ENCODE measurements at regions not wholly inside any gene's neighbourhood (a gene's known extent, or its start where the extent isn't known, plus 50 kb on each side); places are given as distances from the start of the nearest gene placed in this dataset.

GRCh38 chr11:11038782-11039181 is 180.9 kb upstream of the ZBED5 start:
- DNase-seq = no peak
- no peak for ATAC-seq

DNA sequence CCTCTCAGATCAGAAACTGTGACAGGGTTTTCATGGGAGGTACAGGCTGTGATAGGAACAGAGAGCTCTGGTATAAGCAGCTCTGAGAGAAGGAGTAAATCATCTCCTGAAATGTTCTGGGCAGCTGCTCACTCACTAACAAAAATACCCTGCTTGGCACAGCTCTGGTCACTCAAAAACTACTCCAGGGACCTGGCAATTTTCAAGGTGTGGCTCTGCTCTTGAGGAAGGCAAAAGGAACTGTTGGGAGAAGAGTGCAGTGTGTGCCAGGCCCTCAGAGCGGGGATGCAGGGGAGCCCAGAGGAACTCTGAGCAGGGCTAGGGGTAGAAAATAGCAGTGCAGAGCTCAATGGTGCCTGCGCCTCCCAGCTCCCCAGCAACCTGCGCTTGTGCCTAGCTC is 180.5 kb upstream of the ZBED5 start:
- DNase-seq = no peak
- no peak for ATAC-seq

DNA sequence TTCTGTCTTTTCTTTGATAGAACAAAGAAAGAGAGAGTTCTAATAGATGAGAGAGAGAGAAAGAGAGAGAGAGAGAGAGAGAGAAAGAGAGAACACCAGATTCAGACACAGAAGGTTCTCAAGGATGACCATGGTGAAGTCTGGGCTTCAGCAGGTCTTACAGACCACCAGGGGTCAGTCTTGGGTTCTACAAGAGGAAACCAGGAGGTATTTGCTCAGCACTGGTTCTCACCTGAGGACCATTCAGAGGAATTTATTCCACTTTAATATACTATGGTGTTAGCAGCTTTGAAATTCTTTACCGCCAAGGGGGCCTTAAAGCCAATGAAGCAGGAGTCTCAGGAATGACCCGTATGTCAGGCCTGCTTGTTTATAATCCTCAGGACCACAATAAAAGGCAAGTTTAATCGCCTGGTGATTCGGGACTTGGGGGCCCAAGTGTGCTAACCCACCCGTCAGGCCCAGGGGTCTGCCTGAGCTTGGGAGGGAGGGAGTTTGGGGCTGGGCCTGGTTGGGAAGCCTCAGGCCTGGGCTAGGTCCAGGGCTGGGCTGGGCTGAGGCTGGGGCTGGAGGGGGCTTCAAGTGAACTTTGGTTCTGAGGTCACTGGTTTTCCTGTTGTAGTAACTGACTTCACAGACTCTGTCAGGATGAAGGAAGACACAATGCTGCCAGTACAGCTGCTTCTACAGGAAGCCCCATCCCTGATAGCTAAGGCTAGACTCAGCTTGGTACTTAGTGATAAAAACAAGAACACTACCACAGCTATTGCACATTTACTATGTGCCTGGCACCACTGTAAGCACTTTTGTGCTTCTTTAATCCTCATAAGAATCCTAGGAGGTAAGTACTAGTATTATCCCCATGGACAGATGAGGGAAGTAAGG is 179.2 kb upstream of the ZBED5 start:
- DNase-seq (peak; percentile 13), ATAC-seq (peak; percentile 72)

DNA sequence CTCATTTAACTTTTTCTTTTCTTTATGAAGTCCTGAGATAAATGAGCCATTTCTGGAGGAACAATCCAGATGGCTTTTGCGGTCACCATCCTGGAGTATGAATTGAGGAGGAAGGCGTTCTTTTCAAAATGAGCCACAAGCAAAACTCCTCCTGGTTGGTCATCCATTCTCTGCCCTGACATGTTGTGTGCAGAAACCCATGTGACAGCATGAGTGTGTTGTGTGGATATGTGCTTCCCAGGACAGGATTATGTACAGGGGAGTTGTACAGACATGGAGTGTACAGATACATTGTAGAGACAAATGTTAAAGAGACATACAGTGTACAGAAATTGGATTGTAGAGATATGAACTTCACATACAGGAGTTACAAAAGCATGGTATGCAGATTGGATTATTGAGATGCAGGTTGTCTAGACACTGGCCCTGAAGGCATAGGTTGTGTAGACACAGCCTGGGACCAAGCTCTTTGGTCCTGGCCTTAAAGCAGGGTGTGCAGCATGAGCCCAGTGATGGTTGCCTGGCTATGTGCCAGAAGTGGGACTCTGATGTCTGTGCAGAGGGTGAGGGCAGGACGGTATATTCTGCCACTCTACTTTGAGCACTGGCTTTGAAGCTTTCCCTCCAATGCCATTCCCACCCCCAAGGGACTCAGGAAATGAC is 178.5 kb upstream of the ZBED5 start:
- DNase-seq = no peak
- ATAC-seq = no peak

GRCh38 chr11:11035331-11035730 is 177.5 kb upstream of the ZBED5 start:
- no peak for DNase-seq
- no peak for ATAC-seq

DNA sequence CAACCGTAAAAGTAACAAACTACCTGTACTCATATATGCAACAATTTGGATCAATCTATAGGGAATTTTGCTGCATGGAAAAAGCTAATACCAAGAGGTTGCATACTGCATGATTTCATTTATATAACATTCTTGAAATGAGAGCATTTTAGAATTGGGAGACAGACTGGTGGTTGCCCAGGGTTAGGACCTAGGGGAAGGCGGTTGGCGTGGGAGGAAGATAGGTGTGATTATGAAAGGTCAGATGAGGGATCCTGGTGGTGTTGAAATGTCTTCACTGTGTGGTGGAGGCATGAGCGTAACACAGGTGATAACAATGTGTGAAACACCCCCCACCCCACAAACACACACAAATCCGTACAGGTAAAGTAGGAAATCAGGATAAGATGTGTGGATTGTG is 176.6 kb upstream of the ZBED5 start:
- DNase-seq = no peak
- no peak for ATAC-seq

- ATAC-seq = no peak
- no peak for DNase-seq
Observed at GRCh38 chr11:11032066-11032465, 174.2 kb upstream of the ZBED5 start.

- no peak for ATAC-seq
- no peak for DNase-seq
Observed at GRCh38 chr11:11029027-11029426, 171.2 kb upstream of the ZBED5 start.

GRCh38 chr11:11028017-11028692 is 170.3 kb upstream of the ZBED5 start:
- DNase-seq = peak; percentile 80
- ATAC-seq = peak; percentile 87

- ATAC-seq (no peak), DNase-seq (no peak)
Observed at GRCh38 chr11:11027288-11027687, 169.4 kb upstream of the ZBED5 start.

GRCh38 chr11:11025087-11025486 is 167.2 kb upstream of the ZBED5 start:
- no peak for DNase-seq

DNA sequence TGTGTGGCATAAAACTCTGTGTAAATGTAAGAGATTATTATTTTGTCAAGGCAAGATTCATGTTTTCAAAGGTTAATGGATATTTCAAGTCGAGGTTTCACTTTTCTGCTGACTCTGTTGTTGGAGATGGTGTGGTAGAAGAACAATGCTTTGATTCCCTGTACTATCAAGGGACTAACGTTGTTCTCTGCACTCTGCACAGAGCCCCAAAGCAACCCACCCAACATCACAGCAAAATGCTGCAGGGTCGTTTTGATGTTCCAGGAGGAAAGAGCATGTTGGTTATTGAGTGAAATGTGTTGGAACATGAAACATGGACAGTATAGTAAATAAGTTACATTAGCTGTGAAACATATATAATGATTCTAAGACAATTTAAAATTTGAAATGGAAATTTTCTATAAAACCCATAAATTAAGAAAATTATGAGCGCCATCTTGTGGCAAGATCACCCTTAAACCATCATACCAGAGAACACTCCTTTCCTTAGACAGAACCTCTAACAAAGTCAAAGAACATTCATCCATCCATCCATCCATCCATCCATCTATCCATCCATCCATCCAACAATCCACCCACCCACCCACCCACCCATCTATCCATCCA is 164.4 kb upstream of the ZBED5 start:
- DNase-seq (no peak), ATAC-seq (no peak)

More at GRCh38 chr11:11025087-11025486, 167.2 kb upstream of the ZBED5 start:
- no peak for ATAC-seq

- DNase-seq (no peak), ATAC-seq (no peak)
Observed at GRCh38 chr11:11021563-11021962, 163.7 kb upstream of the ZBED5 start.

DNA sequence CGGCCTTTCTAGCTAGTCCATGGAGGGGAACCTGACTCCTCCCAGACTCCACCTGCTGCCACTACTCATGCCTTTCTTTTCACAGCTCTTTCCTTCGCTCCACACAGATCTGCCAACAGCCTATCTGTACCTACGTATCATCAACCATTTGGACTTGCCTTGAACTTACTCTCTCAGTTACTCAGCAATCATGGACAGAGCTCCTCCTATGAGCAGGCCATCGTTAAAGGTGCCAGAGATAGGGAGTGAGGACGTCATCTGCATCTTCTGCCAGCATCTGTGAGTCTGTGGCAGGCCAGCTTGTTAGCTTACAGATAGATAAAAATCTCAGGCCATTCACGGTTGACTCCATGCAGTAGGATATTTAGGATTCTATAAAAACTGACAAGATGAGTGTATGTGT is 162.9 kb upstream of the ZBED5 start:
- ATAC-seq (no peak), DNase-seq (no peak)

GRCh38 chr11:11020219-11020726 is 162.4 kb upstream of the ZBED5 start:
- no peak for DNase-seq
- no peak for ATAC-seq

- ATAC-seq (no peak), DNase-seq (no peak)
Observed at GRCh38 chr11:11016943-11017342, 159.1 kb upstream of the ZBED5 start.

GRCh38 chr11:11016068-11016467 is 158.2 kb upstream of the ZBED5 start:
- ATAC-seq (no peak), DNase-seq (no peak)

DNA sequence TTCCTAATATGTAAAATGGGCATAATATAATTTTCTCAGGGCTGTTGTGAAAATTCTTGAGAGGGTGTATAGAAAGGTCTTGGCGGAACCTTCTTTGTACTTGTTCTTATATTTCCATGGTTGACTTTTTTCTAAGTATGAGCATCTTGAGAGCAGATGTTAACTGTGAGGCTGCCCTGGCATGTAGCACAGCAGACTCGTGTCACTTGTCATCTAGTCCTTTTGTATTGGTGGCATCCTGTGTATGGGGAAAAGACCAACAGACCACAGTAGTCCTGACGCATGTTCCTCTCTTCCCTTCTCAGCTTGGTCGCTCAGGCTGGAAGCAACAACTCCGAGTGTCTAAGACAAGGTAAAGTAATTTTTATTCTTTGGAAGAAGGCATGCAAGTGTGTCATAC is 153.8 kb upstream of the ZBED5 start:
- DNase-seq = no peak
- ATAC-seq = no peak

- no peak for ATAC-seq
- no peak for DNase-seq
Observed at GRCh38 chr11:11010624-11011127, 152.8 kb upstream of the ZBED5 start.

DNA sequence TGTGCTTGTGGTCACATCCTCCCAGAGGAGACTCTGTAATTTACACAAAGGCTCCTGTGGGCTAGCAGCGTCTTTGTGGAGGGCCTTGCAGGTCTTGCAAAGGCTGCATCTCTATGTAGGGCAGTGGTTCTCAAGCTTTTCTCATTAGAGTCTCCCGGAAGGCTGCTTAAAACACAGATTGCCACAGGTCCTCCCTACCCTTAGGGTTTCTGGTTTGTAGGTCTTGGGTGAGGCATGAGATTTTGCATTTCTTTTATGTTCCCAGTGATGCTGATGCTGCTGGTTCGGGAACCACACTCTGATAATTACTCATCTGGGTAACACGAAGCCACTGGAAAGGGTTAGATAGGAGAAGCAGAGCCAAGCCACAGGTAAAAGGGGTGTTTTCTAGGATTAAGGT is 151.3 kb upstream of the ZBED5 start:
- DNase-seq = no peak
- ATAC-seq = no peak

DNA sequence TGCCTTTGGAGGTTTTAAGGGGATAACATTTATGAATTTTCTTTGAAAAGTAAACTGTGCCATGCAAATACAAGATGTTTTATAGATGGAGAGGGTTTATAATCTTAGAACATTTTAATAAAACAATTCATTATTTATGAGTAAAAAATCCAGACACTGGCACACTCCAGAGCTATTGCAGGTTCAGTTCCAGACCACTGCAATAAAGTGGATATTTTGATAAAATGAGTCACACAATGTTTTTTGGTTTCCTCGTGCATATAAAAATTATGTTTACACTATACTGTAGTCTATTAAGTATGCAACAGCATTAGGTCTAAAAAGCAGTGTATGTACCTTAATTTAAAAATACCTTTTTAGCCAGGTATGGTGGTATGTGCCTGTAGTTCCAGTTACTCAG is 146.2 kb upstream of the ZBED5 start:
- DNase-seq (no peak), ATAC-seq (no peak)

DNA sequence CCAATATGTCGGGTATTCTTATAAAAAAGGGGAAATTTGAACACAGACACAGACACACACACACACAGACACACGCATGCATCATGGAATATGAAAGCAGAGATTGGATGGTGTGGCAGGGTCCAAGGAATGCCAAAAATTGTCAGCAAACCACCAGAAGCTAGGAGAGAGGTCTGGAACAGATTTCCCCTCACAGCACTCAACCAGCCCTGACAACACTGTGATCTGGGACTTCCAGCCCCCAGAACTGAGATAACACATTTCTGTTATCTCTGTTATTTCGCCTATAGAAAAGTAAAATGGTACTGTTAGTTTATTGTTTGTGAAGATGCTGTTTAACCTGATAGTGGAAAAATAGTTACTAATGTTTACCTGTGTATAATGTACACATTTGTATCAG is 145.4 kb upstream of the ZBED5 start:
- DNase-seq (no peak), ATAC-seq (no peak)

All from stimulated activated naive CD8-positive, alpha-beta T cell treated with anti-CD3 and anti-CD28 coated beads, Interleukin-15, Interleukin-2, amounts not matched to agents 100 U/mL and 50 U/mL, for 24 hours (primary cell).